GM18907 (cell line): ENCODE measurements at regions not wholly inside any gene's neighbourhood (a gene's known extent, or its start where the extent isn't known, plus 50 kb on each side); places are given as distances from the start of the nearest gene placed in this dataset.

Experiments used
- ATAC-seq: cut with Tn5 transposase; IDR thresholded peaks from one replicate; pipeline ENCODE4 v1.9.1; 2021; ENCODE audit warnings: mild to moderate bottlenecking, moderate library complexity; ENCODE audit not compliant: unreplicated experiment

- no peak for ATAC-seq
Measured at GRCh38 chr4:41865306-41865980, 69.8 kb upstream of the TMEM33 start.

DNA sequence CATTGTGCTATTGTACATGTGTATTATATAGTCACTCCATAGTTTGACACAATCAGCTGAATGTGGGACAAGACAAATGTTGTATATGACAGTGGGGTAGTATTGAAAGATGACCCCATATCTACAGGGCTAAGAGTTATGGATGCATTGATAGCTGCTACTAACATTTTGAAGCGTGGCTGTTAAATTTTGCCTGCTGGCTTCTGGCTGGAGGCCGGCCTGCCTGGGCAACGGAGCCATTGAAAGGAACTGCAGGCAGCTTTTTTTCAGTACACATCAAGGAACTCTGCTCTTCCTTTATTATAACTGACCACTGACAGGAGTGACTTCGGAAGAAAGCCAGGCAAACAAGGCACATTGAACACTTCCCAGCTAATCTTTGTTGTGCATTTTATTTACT is 76.1 kb upstream of the TMEM33 start:
- ATAC-seq = no peak

DNA sequence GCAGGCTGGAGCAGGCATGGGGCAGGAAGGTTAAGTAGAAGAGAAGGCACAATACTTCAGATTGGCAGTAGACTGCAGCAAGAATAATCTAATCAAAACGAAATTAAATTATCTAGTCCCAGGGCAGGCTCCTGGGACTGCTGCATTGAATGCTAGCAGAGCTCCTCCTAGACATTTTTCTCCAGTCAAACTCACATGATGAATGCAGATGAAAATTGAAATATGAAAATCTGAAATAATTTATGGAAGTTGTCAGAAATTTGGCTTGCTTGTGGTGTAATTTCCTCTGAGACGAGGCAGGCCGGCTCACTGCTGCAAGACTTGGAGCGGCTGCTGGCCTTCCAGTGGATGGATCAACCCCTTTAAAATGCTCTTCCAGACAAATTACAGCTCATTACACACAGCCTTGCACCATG is 78.0 kb upstream of the TMEM33 start:
- no peak for ATAC-seq

GRCh38 chr4:41856797-41857196 is 78.4 kb upstream of the TMEM33 start:
- ATAC-seq = no peak

DNA sequence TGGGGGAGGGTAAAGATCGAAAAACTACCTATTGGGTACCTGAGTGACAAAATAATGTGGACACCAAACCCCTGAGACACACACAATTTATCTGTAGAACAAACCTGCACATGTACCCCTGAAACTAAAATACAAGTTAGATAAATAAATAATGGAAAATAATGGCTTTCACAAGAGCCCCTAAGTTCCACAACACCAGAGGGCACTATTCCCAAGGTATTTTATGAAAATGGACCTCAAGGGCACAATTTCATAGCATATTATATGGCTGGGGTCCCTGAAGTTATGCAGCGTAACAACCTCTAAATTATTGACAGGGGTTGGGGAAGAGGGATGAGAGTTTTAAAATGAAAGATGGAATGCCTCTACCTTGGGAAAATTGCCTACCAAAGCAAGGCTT is 81.3 kb upstream of the TMEM33 start:
- ATAC-seq = no peak

DNA sequence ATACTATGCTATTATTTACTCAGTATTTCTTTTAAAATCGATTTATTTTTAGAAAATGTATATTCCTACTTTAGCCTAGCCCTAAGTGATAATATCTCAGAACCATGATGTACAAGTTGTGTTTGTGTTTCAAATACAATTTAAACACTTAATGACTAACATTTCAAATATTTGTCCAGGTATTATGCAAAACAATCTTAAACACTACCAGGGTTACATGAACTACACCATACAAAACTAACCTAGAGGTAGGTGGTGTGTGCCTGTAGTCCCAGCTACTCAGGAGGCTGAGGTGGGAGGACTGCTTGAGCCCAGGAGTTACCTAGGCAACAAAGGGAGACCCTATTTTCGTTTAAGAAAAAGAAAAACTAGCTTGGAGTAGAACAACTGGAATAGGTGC is 83.0 kb upstream of the TMEM33 start:
- ATAC-seq = no peak

- ATAC-seq = no peak
Measured at GRCh38 chr4:41851621-41852020, 83.6 kb upstream of the TMEM33 start.

GRCh38 chr4:41844327-41844726 is 90.9 kb upstream of the TMEM33 start:
- no peak for ATAC-seq

DNA sequence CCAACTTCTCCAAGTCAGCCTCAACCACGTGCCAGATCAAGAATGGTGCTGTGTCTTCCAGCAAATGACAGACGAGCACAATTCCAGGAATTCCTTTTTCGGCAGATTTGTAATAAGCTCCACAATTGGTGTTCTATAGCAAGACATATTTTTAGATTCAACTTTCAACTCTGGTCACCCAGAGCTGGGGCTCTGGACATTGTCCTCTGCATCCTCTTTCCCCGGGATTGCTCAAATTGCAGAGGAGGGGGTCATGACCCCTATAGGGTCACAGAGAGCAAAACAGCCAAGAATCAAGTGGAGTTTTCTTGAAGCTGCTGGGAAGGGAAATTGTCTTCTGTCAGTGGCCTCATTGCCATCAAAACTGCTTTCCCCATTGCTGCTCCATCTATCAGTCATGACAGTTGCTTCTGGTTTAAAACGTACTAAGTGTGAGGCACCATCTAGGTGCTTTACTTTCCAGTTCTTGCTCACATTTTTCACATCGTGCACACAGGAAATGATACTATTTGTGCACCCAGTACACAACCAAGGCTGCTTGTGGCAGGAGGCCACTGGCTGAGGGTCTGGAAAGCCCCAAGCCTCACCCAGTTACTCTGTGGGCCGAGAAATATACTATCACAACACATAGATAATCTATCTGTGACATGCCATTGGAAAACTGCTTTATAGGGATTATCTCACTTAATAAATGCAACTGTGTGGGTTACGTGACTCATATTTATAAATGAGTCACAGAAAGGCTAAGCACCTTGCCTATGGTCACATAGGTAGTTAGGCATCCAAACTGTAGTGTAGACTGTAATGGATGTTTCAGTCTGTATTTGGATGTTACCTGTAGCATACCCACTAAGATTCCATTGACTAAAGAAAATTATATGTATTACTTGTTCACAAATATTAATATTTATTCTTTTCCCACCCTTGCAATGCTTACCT is 91.7 kb upstream of the PHOX2B start:
- peak; percentile 69 for ATAC-seq

- ATAC-seq = no peak
Measured at GRCh38 chr4:41838590-41838989, 90.1 kb upstream of the PHOX2B start.

DNA sequence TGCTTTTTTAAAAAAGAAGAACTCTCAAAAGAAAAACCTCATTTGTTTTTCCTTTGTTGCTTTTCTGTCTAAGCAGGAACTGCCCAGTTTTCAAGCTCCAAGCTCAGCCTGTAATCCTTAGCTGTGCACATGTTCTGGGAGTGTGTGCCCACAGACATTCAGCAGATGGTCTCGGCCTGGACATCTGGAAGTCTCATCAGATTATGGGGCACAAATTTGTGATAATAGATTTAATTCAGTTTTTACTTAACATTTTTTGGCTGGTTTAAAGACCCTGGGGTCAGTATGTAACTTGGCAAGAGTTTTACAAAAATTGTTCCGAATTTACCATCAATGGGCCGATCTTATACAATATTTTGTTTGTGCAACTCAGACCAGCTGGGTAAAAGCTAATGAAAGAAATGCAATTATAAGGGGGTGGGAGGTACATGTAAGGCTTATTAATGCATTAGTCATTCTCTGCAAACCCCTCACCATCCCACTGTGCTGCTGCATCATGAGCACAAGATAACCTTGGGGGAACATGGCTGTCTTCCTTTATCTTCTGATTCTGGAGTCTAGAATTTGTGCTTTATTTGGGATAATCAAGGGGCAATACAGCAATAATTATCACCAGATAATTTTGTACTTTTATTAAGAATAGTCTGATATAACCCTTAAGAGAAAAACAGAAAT is 86.9 kb upstream of the PHOX2B start:
- ATAC-seq = no peak

GRCh38 chr4:41832961-41833360 is 84.4 kb upstream of the PHOX2B start:
- no peak for ATAC-seq

DNA sequence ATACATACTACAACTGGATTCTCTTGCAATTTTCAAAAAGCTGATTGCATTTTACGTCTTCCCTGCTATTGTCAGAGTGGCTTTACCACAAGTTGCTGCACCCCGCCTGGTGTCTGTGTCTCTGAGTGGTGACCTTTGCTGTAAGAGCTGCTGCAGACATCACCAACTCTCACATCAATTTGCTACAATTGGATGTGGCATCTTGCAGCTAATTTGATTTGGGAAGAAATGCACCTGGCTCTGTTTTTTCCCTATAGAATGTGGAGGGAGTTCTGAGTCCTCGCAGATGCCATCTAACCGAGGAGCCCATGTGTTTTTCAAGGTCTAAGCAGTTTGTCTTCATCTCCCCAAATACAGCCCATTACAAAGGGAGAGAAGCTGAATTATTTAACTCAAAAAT is 73.8 kb upstream of the PHOX2B start:
- no peak for ATAC-seq

DNA sequence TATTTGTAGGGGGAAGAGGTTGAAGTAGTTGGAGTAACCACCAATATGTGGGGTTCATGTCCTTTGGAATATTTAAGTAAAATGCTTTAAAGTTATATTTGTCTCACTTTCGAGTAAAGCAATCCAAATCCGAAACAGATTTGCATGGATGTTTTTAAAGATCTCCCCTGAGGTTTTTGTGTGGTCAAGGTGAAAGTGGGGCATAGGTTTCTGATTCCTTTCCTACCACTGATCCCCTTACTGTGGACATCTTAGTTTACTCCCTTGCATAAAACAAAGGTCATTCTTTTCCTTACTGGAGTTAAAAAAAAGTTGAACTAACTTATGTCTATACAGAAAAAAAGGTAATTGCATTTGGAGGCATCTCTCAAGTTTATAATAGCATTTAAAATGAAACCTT is 71.9 kb upstream of the PHOX2B start:
- no peak for ATAC-seq

DNA sequence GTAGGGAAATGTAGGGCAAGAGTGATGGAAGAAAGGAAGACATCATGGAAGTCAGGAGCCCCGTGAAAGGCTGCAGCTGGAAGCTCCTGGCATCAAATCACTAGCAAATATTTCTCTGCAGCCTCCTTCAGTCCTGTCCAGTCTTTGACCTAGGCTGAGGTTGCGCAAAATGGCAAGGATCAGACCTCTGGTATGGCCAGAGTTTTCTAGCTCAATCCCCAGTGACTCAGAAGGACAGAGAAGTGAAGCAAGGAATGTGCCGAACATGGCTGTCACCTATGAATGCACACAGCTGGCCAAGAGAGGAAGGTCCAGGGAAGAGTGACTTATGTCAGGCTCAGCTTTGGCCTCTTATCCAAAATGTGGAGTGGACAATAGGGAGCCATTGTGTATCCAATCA is 71.1 kb upstream of the PHOX2B start:
- ATAC-seq = no peak

- ATAC-seq = no peak
Measured at GRCh38 chr4:41815473-41815872, 66.9 kb upstream of the PHOX2B start.

- ATAC-seq = no peak
Measured at GRCh38 chr4:41814565-41814964, 66.0 kb upstream of the PHOX2B start.

GRCh38 chr4:41806807-41807206 is 58.3 kb upstream of the PHOX2B start:
- no peak for ATAC-seq

DNA sequence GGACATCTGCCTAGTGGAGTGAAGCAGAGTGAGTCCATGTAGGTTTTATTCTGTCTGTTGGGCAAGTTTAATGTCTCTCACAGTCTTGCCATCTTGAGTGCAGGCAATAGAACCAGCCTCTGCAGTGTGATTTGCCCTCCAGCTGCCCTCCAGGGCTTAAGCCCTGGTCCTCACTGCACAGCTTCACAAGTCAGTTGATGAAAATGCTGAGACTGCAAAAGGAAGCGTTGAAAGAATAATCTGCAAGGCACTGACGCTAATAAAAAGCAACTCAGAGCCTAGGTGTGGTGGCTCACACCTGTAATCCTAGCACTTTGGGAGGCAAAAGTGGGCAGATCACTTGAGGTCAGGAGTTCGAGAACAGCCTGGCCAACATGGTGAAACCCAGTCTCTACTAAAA is 54.1 kb upstream of the PHOX2B start:
- no peak for ATAC-seq

DNA sequence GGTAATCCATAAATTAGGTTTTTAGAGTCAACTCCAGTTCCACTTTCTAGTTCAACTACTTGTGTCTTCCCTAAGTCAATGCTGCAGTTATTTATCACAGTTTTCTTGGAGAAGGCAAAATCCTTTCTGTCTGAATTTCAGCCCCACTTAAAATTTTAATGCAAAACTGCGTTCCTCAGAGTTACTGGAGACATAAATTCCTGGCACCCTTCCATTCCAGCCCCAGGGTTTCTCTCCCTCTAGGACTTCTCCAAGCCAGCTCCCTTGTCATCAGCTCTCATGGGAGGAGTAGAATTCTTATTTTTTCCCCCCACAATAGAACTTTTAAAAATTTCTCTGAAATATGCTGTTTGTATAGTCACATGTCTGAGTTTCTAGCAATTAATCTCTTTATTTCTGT is 50.6 kb upstream of the PHOX2B start:
- no peak for ATAC-seq
